OCI-LY7 (cell line): ENCODE measurements at regions not wholly inside any gene's neighbourhood (a gene's known extent, or its start where the extent isn't known, plus 50 kb on each side); places are given as distances from the start of the nearest gene placed in this dataset.

Source experiments
- BruUV-seq: library from RNA; stranded (reverse); fragments of 400-500 nt; replicated peaks from 2 replicates; lab custom pipeline; 2021; lab: Mats Ljungman, UMichigan
- CTCF ChIA-PET: fragments of 300-600 bp; sonication (Branson Sonifier 250); formaldehyde crosslinking; loops from one replicate; lab custom pipeline; 2022; ENCODE audit warnings: antibody characterized with exemption; ENCODE audit not compliant: unreplicated experiment; lab: Charles Lee
- POLR2A ChIA-PET: fragments of 300-600 bp; sonication (Branson Sonifier 250); formaldehyde crosslinking; loops from one replicate; lab custom pipeline; 2022; ENCODE audit warnings: antibody characterized with exemption; lab: Charles Lee
- DNase-seq: peaks from one replicate; pipeline ENCODE4 v3.0.0-alpha.2; 2015; ENCODE audit warnings: low spot score
- H2AFZ ChIP-seq: fragments of 200-600 bp; sonication (generic), shearing (Covaris generic); 2 replicates; pipeline ENCODE4 v1.6.1; 2014; ENCODE audit warnings: mild to moderate bottlenecking, antibody characterized with exemption, low read length, moderate library complexity
- H3K27ac ChIP-seq: fragments of 200-600 bp; sonication (generic); 2 replicates; pipeline ENCODE4 v1.5.1; 2014; ENCODE audit warnings: mixed run types, low read depth, mild to moderate bottlenecking, moderate library complexity, low read length, inconsistent platforms; ENCODE audit not compliant: poor library complexity, severe bottlenecking
- H3K36me3 ChIP-seq: fragments of 200-600 bp; sonication (generic); 2 replicates; pipeline ENCODE4 v1.6.1; 2014; ENCODE audit warnings: mild to moderate bottlenecking, antibody characterized with exemption, low read length, moderate library complexity, mixed read lengths; ENCODE audit not compliant: insufficient read depth
- H3K4me1 ChIP-seq: fragments of 200-600 bp; sonication (generic); 2 replicates; pipeline ENCODE4 v1.5.1; 2014; ENCODE audit warnings: mild to moderate bottlenecking, low read length; ENCODE audit not compliant: insufficient read depth, poor library complexity, severe bottlenecking
- H3K4me2 ChIP-seq: fragments of 200-600 bp; sonication (generic); 2 replicates; pipeline ENCODE4 v1.6.1; 2014; ENCODE audit warnings: mild to moderate bottlenecking, low read length
- H3K4me3 ChIP-seq: fragments of 200-600 bp; sonication (generic); 2 replicates; pipeline ENCODE4 v1.5.1; 2014; ENCODE audit warnings: mild to moderate bottlenecking, low read depth, low read length; ENCODE audit not compliant: poor library complexity, severe bottlenecking
- H3K79me2 ChIP-seq: fragments of 200-600 bp; sonication (generic); 2 replicates; pipeline ENCODE4 v1.6.1; 2016; ENCODE audit warnings: low read depth, mild to moderate bottlenecking, low read length, moderate library complexity, mixed read lengths; ENCODE audit not compliant: insufficient read depth
- H3K9me2 ChIP-seq: fragments of 200-600 bp; sonication (generic); 2 replicates; pipeline ENCODE4 v1.6.1; 2016; ENCODE audit warnings: mild to moderate bottlenecking, low read length, mixed read lengths; ENCODE audit not compliant: insufficient read depth
- H3K9me3 ChIP-seq: fragments of 200-600 bp; sonication (generic); 2 replicates; pipeline ENCODE4 v1.6.1; 2014; ENCODE audit warnings: mild to moderate bottlenecking, mixed run types, low read length, mixed read lengths
- H4K20me1 ChIP-seq: fragments of 200-600 bp; sonication (generic); 2 replicates; pipeline ENCODE4 v1.6.1; 2014; ENCODE audit warnings: mild to moderate bottlenecking, antibody characterized with exemption, low read length, moderate library complexity, mixed read lengths; ENCODE audit not compliant: insufficient read depth
- CTCF ChIP-seq: fragments of 200-600 bp; sonication (generic); conservative IDR thresholded peaks from 2 replicates; pipeline ENCODE4 v1.5.1; 2014; ENCODE audit warnings: mild to moderate bottlenecking, antibody characterized with exemption, low read length, moderate library complexity, mixed read lengths
- EZH2phosphoT487 ChIP-seq: fragments of 200-600 bp; sonication (generic); IDR thresholded peaks from 2 replicates; pipeline ENCODE4 v1.6.1; 2018; ENCODE audit warnings: low read depth, borderline replicate concordance, mild to moderate bottlenecking, mixed run types, antibody characterized with exemption, low read length, moderate library complexity, mixed read lengths
- intact Hi-C: fragments of 100-400 bp; cut with micrococcal nuclease; formaldehyde crosslinking; loops from one replicate; pipeline ENCODE4 v1.10.0; 2022; ENCODE audit not compliant: unreplicated experiment

- no peak for DNase-seq
- TF ChIP-seq CTCF, result no peak
- TF ChIP-seq EZH2phosphoT487, result no peak
- no peaks in the 10 kb centered on the region for H3K4me1 ChIP-seq
- intact Hi-C loops, result no loop called here
- no peaks in the 10 kb centered on the region for H3K79me2 ChIP-seq
- H2AFZ ChIP-seq, result no peak overlapping the region
- no peaks in the 10 kb centered on the region for H3K9me2 ChIP-seq
- H3K9me3 ChIP-seq, result no peaks in the 10 kb centered on the region
- no peak overlapping the region for H3K4me2 ChIP-seq
- H3K27ac ChIP-seq, result no peak overlapping the region
- ChIA-PET CTCF (no interaction called here), POLR2A (no interaction called here)
- no peaks in the 10 kb centered on the region for H3K36me3 ChIP-seq
- BruUV-seq, result no TSS peak
- no peaks in the 10 kb centered on the region for H4K20me1 ChIP-seq
- no peak overlapping the region for H3K4me3 ChIP-seq
Observed at GRCh38 chr6:166008441-166009369, 158.9 kb downstream of the TBXT start.

- intact Hi-C loops, result no loop called here
- H3K9me3 ChIP-seq, result no peaks in the 10 kb centered on the region
Observed at GRCh38 chr6:166007349-166008263, 160.0 kb downstream of the TBXT start.

More at GRCh38 chr6:166007349-166008263, 160.0 kb downstream of the TBXT start:
- H3K4me3 ChIP-seq, result no peak overlapping the region
- no peaks in the 10 kb centered on the region for H3K9me2 ChIP-seq
- no peaks in the 10 kb centered on the region for H3K36me3 ChIP-seq
- ChIA-PET POLR2A (interaction anchor here (0.5 kb wide), 1 partner anchor 432 kb away, joined by 3 read pairs; no protein-coding TSS in a partner anchor), CTCF (no interaction called here)
- no peak overlapping the region for H3K27ac ChIP-seq
- DNase-seq, result no peak
- no peak overlapping the region for H2AFZ ChIP-seq
- H3K4me2 ChIP-seq, result no peak overlapping the region
- no peak for TF ChIP-seq EZH2phosphoT487
- no peak for TF ChIP-seq CTCF
- H4K20me1 ChIP-seq, result no peaks in the 10 kb centered on the region
- no peaks in the 10 kb centered on the region for H3K79me2 ChIP-seq
- H3K4me1 ChIP-seq, result no peaks in the 10 kb centered on the region
- BruUV-seq, result no TSS peak
